ENCODE measurements at regions not wholly inside any gene's neighbourhood (a gene's known extent, or its start where the extent isn't known, plus 50 kb on each side); places are given as distances from the start of the nearest gene placed in this dataset.

DNA sequence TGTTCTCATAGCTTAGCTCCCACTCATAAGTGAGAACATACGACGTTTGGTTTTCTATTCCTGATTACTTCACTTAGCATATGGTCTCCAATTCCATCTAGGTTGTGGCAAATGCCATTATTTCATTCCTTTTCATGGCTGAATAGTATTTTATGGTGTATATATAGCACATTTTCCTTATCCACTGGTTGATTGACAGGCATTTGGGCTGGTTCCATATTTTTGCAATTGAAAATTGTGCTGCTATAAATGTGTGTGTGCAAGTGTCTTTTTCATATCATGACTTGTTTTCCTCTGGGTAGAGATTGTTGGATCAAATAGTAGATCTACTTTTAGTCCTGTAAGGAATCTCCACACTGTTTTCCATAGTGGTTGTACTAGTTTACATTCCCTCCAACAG is 133.0 kb upstream of the TAB2 start:
- Histone ChIP-seq H3K79me1 (ENCODE audit: low read depth, low read length) (no peaks in the 10 kb centered on the region), H2BK20ac (ENCODE audit: low read length) (no peak overlapping the region), H3K23me2 (ENCODE audit: low read depth, low read length) (no peaks in the 10 kb centered on the region), H3K9ac (replicated peaks in 1 of 4; ENCODE audit: extremely low read depth in 1 of 4, low read depth in 3 of 4, low read length in 3 of 4) (no peak overlapping the region), H3K4ac (replicated peaks; ENCODE audit: insufficient read length, low read depth, low read length) (no peak overlapping the region), H2AFZ (ENCODE audit: low read length) (no peak overlapping the region), H2BK5ac (ENCODE audit: low read depth, low read length) (no peak overlapping the region), H3K4me2 (ENCODE audit: insufficient read depth in 1 of 2, low read depth in 2 of 2, low read length in 2 of 2) (no peak overlapping the region), H4K91ac (replicated peaks; ENCODE audit: insufficient read length, low read length) (no peak overlapping the region), H4K20me1 (replicated peaks in 1 of 2; ENCODE audit: control insufficient read depth in 1 of 2, insufficient read depth in 2 of 2, low read length in 2 of 2) (no peaks in the 10 kb centered on the region), H3K14ac (ENCODE audit: insufficient read length) (no peak overlapping the region), H4K8ac (ENCODE audit: extremely low read depth, insufficient read depth, low read length) (no peak overlapping the region), H2BK120ac (replicated peaks; ENCODE audit: low read depth, low read length) (no peak overlapping the region), H3K23ac (ENCODE audit: insufficient read length) (no peak overlapping the region), H2AK5ac (ENCODE audit: low read depth, low read length) (no peak overlapping the region), H3K18ac (ENCODE audit: extremely low read depth, low read length) (no peak overlapping the region), H3K27me3 (replicated peaks in 1 of 4; ENCODE audit: control insufficient read depth in 3 of 4, extremely low read depth in 1 of 4, insufficient read depth in 3 of 4, low read length in 3 of 4) (no peaks in the 10 kb centered on the region), H2BK12ac (ENCODE audit: low read depth, low read length) (no peak overlapping the region), H3K4me3 (ENCODE audit: extremely low read depth in 1 of 4, insufficient read depth in 2 of 4, low read depth in 3 of 4, low read length in 4 of 4) (no peak overlapping the region), H3K27ac (ENCODE audit: low read depth, low read length) (no peak overlapping the region), H4K5ac (ENCODE audit: insufficient read length, low read depth, low read length) (no peak overlapping the region), H3K9me3 (ENCODE audit: insufficient read depth in 2 of 2, low read depth in 1 of 2, low read length in 1 of 2) (0 out of 4 replicates have a peak, but pooled peaks cover 0 to 3% of the 10 kb centered on the region in 2 experiments), H3K4me1 (replicated peaks in 1 of 4; ENCODE audit: control insufficient read depth in 3 of 4, insufficient read depth in 4 of 4, low read length in 3 of 4) (no peaks in the 10 kb centered on the region), H3K36me3 (ENCODE audit: control insufficient read depth in 2 of 4, insufficient read depth in 4 of 4, low read length in 3 of 4) (no peaks in the 10 kb centered on the region), H2BK15ac (ENCODE audit: low read length) (no peak overlapping the region), H3K56ac (replicated peaks; ENCODE audit: insufficient read length, low read depth, low read length) (no peak overlapping the region), H3K79me2 (ENCODE audit: control insufficient read depth in 1 of 2, insufficient read depth in 2 of 2, low read length in 2 of 2) (no peaks in the 10 kb centered on the region)
- no peak for TF ChIP-seq TEAD4 (IDR thresholded peaks at IDR 0.05; ENCODE audit: low read depth, low read length)
- no peak for TF ChIP-seq TAF1 (IDR thresholded peaks at IDR 0.05; ENCODE audit: low read depth, low read length)
- 98% methylated on average over 2 of the region's 2 CpGs; no CpG with 5 or more reads in 1 of the 2 experiments for WGBS, 2 experiments (ENCODE audit: extremely low coverage in 1 of 2, insufficient coverage in 1 of 2, insufficient read length in 1 of 2, insufficient replicate concordance in 2 of 2, low coverage in 1 of 2, low lambda C conversion rate in 2 of 2, missing lambda C conversion rate in 1 of 2)
- ChIA-PET CTCF (ENCODE audit: partially characterized antibody) (no interaction called here), POLR2A (ENCODE audit: partially characterized antibody) (no interaction called here)
- DNase-seq (ENCODE audit: low read depth in 1 of 2, low spot score in 2 of 2) (no peak), FAIRE-seq (no peak)

Measured in H1 (cell line).